ENCODE measurements at regions not wholly inside any gene's neighbourhood (a gene's known extent, or its start where the extent isn't known, plus 50 kb on each side); places are given as distances from the start of the nearest gene placed in this dataset.

- H3K27me3 ChIP-seq = no peaks in the 10 kb centered on the region
- 61 to 76% methylated on average over 4 of the region's 4 CpGs for WGBS, 2 donors
- H3K27ac ChIP-seq = no peak overlapping the region
- H3K9me3 ChIP-seq = no peaks in the 10 kb centered on the region
- no peak overlapping the region for H3K4me3 ChIP-seq
- no peak for ATAC-seq
- H3K36me3 ChIP-seq = no peaks in the 10 kb centered on the region
- no peaks in the 10 kb centered on the region for H3K4me1 ChIP-seq
- TF ChIP-seq CTCF (IDR thresholded peaks at IDR 0.05) = no peak
- intact Hi-C loops (cut with DNase I) = no loop called here
- no peak for FAIRE-seq
- no peak for DNase-seq
Measured at GRCh38 chr18:73733376-73733775, 414.3 kb downstream of the FBXO15 start.

- Histone ChIP-seq H3K27ac (no peak overlapping the region), H3K4me3 (no peak overlapping the region), H3K9me3 (no peaks in the 10 kb centered on the region), H3K4me1 (no peaks in the 10 kb centered on the region), H3K36me3 (no peaks in the 10 kb centered on the region), H3K27me3 (no peaks in the 10 kb centered on the region)
- ATAC-seq (no peak), DNase-seq (no peak), FAIRE-seq (no peak)
- no peak for TF ChIP-seq CTCF (IDR thresholded peaks at IDR 0.05)
- 38 to 65% methylated on average over 2 of the region's 2 CpGs for WGBS, 2 donors
- intact Hi-C loops (cut with DNase I) = no loop called here
Measured at GRCh38 chr18:73728657-73729056, 419.0 kb downstream of the FBXO15 start.

- no peaks in the 10 kb centered on the region for H3K9me3 ChIP-seq
- DNase-seq = no peak
- H3K4me1 ChIP-seq = no peaks in the 10 kb centered on the region
- intact Hi-C loops (cut with DNase I) = no loop called here
- TF ChIP-seq CTCF (IDR thresholded peaks at IDR 0.05) = no peak
- no peaks in the 10 kb centered on the region for H3K27me3 ChIP-seq
- no peak overlapping the region for H3K4me3 ChIP-seq
- no peak for ATAC-seq
- no peak overlapping the region for H3K27ac ChIP-seq
- no peak for FAIRE-seq
- H3K36me3 ChIP-seq = no peaks in the 10 kb centered on the region
Measured at GRCh38 chr18:73724958-73725357, 422.7 kb downstream of the FBXO15 start.

GRCh38 chr18:73719611-73720010 is 428.0 kb downstream of the FBXO15 start:
- DNase-seq (no peak), ATAC-seq (no peak), FAIRE-seq (no peak)
- WGBS, 2 donors = 50 to 61% methylated on average over 2 of the region's 2 CpGs
- no peak for TF ChIP-seq CTCF (IDR thresholded peaks at IDR 0.05)
- Histone ChIP-seq H3K27me3 (no peaks in the 10 kb centered on the region), H3K9me3 (no peaks in the 10 kb centered on the region), H3K4me1 (no peaks in the 10 kb centered on the region), H3K4me3 (no peak overlapping the region), H3K36me3 (no peaks in the 10 kb centered on the region), H3K27ac (no peak overlapping the region)
- intact Hi-C loops (cut with DNase I) = no loop called here

- H3K4me3 ChIP-seq = no peak overlapping the region
- intact Hi-C loops (cut with DNase I) = no loop called here
- no peak for TF ChIP-seq CTCF (IDR thresholded peaks at IDR 0.05)
- no peak overlapping the region for H3K27ac ChIP-seq
- H3K9me3 ChIP-seq = no peaks in the 10 kb centered on the region
- WGBS, 2 donors = 68 to 80% methylated on average over 1 of the region's 1 CpG
- no peaks in the 10 kb centered on the region for H3K27me3 ChIP-seq
- H3K36me3 ChIP-seq = no peaks in the 10 kb centered on the region
- no peak for DNase-seq
- no peak for FAIRE-seq
- no peak for ATAC-seq
- no peaks in the 10 kb centered on the region for H3K4me1 ChIP-seq
Measured at GRCh38 chr18:73717570-73717969, 430.1 kb downstream of the FBXO15 start.
